Body of pancreas (tissue), 4 donors: ENCODE measurements at regions not wholly inside any gene's neighbourhood (a gene's known extent, or its start where the extent isn't known, plus 50 kb on each side); places are given as distances from the start of the nearest gene placed in this dataset.

ENCODE experiments used
- POLR2A ChIP-seq, 3 donors: fragments of 450-650 bp; IDR thresholded peaks; one replicate each; pipeline ENCODE4 v1.6.1; 2016; ENCODE audit warnings: antibody characterized with exemption in 3 of 3, mild to moderate bottlenecking in 2 of 3
- TF ChIP-seq, protein P1 (sequence below), 7 experiments: fragments of 450-650 bp in 4 of 7; fragments of 200-600 bp in 3 of 7; sonication (generic) in 3 of 7; IDR thresholded peaks; one replicate each; pipeline ENCODE4 v1.5.1; 2016 to 2019; ENCODE audit warnings: antibody characterized with exemption in 7 of 7

- TF ChIP-seq, protein P1, sequence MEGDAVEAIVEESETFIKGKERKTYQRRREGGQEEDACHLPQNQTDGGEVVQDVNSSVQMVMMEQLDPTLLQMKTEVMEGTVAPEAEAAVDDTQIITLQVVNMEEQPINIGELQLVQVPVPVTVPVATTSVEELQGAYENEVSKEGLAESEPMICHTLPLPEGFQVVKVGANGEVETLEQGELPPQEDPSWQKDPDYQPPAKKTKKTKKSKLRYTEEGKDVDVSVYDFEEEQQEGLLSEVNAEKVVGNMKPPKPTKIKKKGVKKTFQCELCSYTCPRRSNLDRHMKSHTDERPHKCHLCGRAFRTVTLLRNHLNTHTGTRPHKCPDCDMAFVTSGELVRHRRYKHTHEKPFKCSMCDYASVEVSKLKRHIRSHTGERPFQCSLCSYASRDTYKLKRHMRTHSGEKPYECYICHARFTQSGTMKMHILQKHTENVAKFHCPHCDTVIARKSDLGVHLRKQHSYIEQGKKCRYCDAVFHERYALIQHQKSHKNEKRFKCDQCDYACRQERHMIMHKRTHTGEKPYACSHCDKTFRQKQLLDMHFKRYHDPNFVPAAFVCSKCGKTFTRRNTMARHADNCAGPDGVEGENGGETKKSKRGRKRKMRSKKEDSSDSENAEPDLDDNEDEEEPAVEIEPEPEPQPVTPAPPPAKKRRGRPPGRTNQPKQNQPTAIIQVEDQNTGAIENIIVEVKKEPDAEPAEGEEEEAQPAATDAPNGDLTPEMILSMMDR (IDR thresholded peaks at IDR 0.05) = no peak
- no peak for TF ChIP-seq POLR2A (IDR thresholded peaks at IDR 0.05)
Observed at GRCh38 chr2:226409134-226409533, 390.5 kb downstream of the IRS1 start.
